DOHH2 (cell line): ENCODE measurements at regions not wholly inside any gene's neighbourhood (a gene's known extent, or its start where the extent isn't known, plus 50 kb on each side); places are given as distances from the start of the nearest gene placed in this dataset.
A peak's percentile ranks its signal among the peaks of the same experiment; 100 is the strongest.

Experiments used
- H3F3A ChIP-seq: fragments of 200-600 bp; sonication (generic), shearing (Covaris generic); 2 replicates; pipeline ENCODE4 v1.6.0; 2016; ENCODE audit warnings: antibody characterized with exemption, mild to moderate bottlenecking; ENCODE audit not compliant: control insufficient read depth, insufficient read depth
- H3K27ac ChIP-seq: fragments of 200-600 bp; sonication (generic); 2 replicates; pipeline ENCODE4 v1.5.1; 2014; ENCODE audit warnings: low read depth, mild to moderate bottlenecking, low read length, moderate library complexity
- H3K27me3 ChIP-seq: fragments of 200-600 bp; sonication (generic); 2 replicates; pipeline ENCODE4 v1.6.1; 2014; ENCODE audit warnings: mild to moderate bottlenecking, low read length, mixed read lengths; ENCODE audit not compliant: control insufficient read depth
- H3K36me3 ChIP-seq: fragments of 200-600 bp; sonication (generic); 2 replicates; pipeline ENCODE4 v1.6.1; 2014; ENCODE audit warnings: mild to moderate bottlenecking, low read length, moderate library complexity, mixed read lengths; ENCODE audit not compliant: control insufficient read depth
- H3K4me1 ChIP-seq: fragments of 200-600 bp; sonication (generic); 2 replicates; pipeline ENCODE4 v1.6.1; 2014; ENCODE audit warnings: mild to moderate bottlenecking, low read length, mixed read lengths; ENCODE audit not compliant: control insufficient read depth
- H3K4me2 ChIP-seq: fragments of 200-600 bp; sonication (generic); 2 replicates; pipeline ENCODE4 v1.6.0; 2014; ENCODE audit warnings: mild to moderate bottlenecking, low read length, moderate library complexity
- H3K4me3 ChIP-seq: fragments of 200-600 bp; sonication (generic); 2 replicates; pipeline ENCODE4 v1.5.1; 2014; ENCODE audit warnings: mild to moderate bottlenecking, low read length, mixed read lengths
- H3K79me2 ChIP-seq: fragments of 200-600 bp; sonication (generic); 2 replicates; pipeline ENCODE4 v1.6.1; 2014; ENCODE audit warnings: mild to moderate bottlenecking, low read length, mixed read lengths; ENCODE audit not compliant: control insufficient read depth
- H3K9me2 ChIP-seq: fragments of 200-600 bp; sonication (generic); replicated peaks from 2 replicates; pipeline ENCODE4 v1.6.1; 2014; ENCODE audit warnings: mild to moderate bottlenecking, low read length, mixed read lengths; ENCODE audit not compliant: control insufficient read depth
- H3K9me3 ChIP-seq: fragments of 200-600 bp; sonication (generic); 2 replicates; pipeline ENCODE4 v1.6.1; 2014; ENCODE audit warnings: antibody characterized with exemption, low read length, mixed read lengths; ENCODE audit not compliant: control insufficient read depth, insufficient read depth
- H4K20me1 ChIP-seq: fragments of 200-600 bp; sonication (generic); 2 replicates; pipeline ENCODE4 v1.6.0; 2014; ENCODE audit warnings: low read depth, mild to moderate bottlenecking, antibody characterized with exemption, low read length, moderate library complexity; ENCODE audit not compliant: control insufficient read depth, insufficient read depth
- CTCF ChIP-seq: fragments of 200-600 bp; sonication (generic); IDR thresholded peaks from one replicate; pipeline ENCODE4 v1.5.1; 2014; ENCODE audit warnings: antibody characterized with exemption, mild to moderate bottlenecking, low read depth, low read length; ENCODE audit not compliant: poor library complexity, severe bottlenecking
- EZH2phosphoT487 ChIP-seq: fragments of 200-600 bp; sonication (generic); IDR thresholded peaks from 2 replicates; pipeline ENCODE4 v1.6.1; 2017; ENCODE audit warnings: borderline replicate concordance, mild to moderate bottlenecking, antibody characterized with exemption, low read length, moderate library complexity, mixed read lengths

- no peak for TF ChIP-seq EZH2phosphoT487
- TF ChIP-seq CTCF = peak; percentile 46
- Histone ChIP-seq H3K4me1 (no peaks in the 10 kb centered on the region), H3K4me3 (no peak overlapping the region), H3F3A (no peaks in the 10 kb centered on the region), H3K27ac (no peak overlapping the region), H3K27me3 (no peaks in the 10 kb centered on the region), H3K9me3 (no peaks in the 10 kb centered on the region), H3K36me3 (no peaks in the 10 kb centered on the region), H3K9me2 (no peaks in the 10 kb centered on the region), H4K20me1 (no peaks in the 10 kb centered on the region), H3K79me2 (no peaks in the 10 kb centered on the region), H3K4me2 (no peak overlapping the region)
Measured at GRCh38 chr12:84497819-84498218, 414.8 kb downstream of the SLC6A15 start.

DNA sequence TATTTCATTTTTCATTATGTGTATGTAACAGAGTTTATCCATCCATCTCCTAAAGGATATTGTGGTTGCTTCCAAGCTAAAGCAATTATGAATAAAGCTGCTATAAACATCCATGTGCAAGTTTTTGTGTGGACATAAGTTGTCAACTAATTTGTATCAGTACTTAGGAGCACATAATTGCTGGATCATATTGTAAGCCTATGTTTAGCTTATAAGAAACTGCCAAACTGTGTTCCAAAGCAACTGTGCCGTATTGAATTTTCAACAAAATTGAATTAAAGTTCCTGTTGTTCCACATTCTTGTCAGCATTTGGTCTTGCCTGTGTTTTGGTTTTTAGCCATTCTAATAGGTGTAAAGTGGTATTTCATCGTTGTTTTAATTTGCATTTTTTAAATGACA lies 416.9 kb downstream of the SLC6A15 start:
- H4K20me1 ChIP-seq = no peaks in the 10 kb centered on the region
- no peak for TF ChIP-seq CTCF
- no peak for TF ChIP-seq EZH2phosphoT487
- no peaks in the 10 kb centered on the region for H3K36me3 ChIP-seq
- H3K4me2 ChIP-seq = no peak overlapping the region
- no peaks in the 10 kb centered on the region for H3K27me3 ChIP-seq
- H3K9me3 ChIP-seq = no peaks in the 10 kb centered on the region
- no peak overlapping the region for H3K27ac ChIP-seq
- H3K4me1 ChIP-seq = no peaks in the 10 kb centered on the region
- H3K9me2 ChIP-seq = no peaks in the 10 kb centered on the region
- H3K79me2 ChIP-seq = no peaks in the 10 kb centered on the region
- H3K4me3 ChIP-seq = no peak overlapping the region
- no peaks in the 10 kb centered on the region for H3F3A ChIP-seq

DNA sequence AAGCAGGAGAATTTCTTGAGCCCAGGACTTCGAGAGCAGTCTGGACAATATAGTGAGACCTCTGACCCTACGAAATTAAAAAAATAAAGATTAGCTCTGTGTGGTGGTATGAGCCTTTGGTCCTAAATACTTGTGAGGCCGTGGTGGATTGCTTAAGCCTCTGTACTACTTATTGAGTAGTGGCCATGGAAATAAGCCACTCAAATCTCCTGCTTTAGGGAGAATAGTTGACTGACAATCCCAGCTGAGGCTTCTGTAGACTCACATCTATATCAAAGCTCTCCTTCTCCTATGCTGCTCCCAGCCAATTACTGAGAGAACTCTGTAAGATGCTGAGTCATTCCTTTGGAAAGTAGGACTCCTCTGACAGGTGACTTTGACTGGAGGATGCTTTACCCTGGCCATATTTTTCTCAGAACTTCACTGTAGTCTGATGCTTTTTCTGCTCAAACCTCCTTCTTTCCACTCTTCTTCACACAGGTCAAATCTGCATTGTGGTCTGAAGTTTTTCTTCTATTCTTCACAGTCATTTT lies 420.2 kb downstream of the SLC6A15 start:
- H3K27ac ChIP-seq = no peak overlapping the region
- H3K79me2 ChIP-seq = no peaks in the 10 kb centered on the region
- no peaks in the 10 kb centered on the region for H3K9me3 ChIP-seq
- no peaks in the 10 kb centered on the region for H3F3A ChIP-seq
- H3K9me2 ChIP-seq = no peaks in the 10 kb centered on the region
- TF ChIP-seq EZH2phosphoT487 = no peak
- TF ChIP-seq CTCF = no peak
- no peaks in the 10 kb centered on the region for H3K27me3 ChIP-seq
- H3K4me3 ChIP-seq = no peak overlapping the region
- H3K36me3 ChIP-seq = no peaks in the 10 kb centered on the region
- no peaks in the 10 kb centered on the region for H4K20me1 ChIP-seq
- H3K4me2 ChIP-seq = no peak overlapping the region
- no peaks in the 10 kb centered on the region for H3K4me1 ChIP-seq
